ENCODE measurements at regions not wholly inside any gene's neighbourhood (a gene's known extent, or its start where the extent isn't known, plus 50 kb on each side); places are given as distances from the start of the nearest gene placed in this dataset.
A peak's percentile ranks its signal among the peaks of the same experiment; 100 is the strongest.

- H3K27ac ChIP-seq: no peak overlapping the region
- no peak for TF ChIP-seq CTCF (conservative IDR thresholded peaks at IDR 0.05)
Measured at GRCh38 chr5:54848581-54848980, 136.8 kb downstream of the ESM1 start.

GRCh38 chr5:54845567-54845941 is 139.8 kb downstream of the ESM1 start:
- no peak for TF ChIP-seq CTCF (conservative IDR thresholded peaks at IDR 0.05)

GRCh38 chr5:54844905-54845566 is 140.4 kb downstream of the ESM1 start:
- H3K27ac ChIP-seq: no peak overlapping the region
- TF ChIP-seq CTCF (conservative IDR thresholded peaks at IDR 0.05): peak; percentile 72

More at GRCh38 chr5:54845567-54845941, 139.8 kb downstream of the ESM1 start:
- H3K27ac ChIP-seq: no peak overlapping the region

GRCh38 chr5:54844266-54844665 is 141.1 kb downstream of the ESM1 start:
- no peak for TF ChIP-seq CTCF (conservative IDR thresholded peaks at IDR 0.05)
- H3K27ac ChIP-seq: no peak overlapping the region

- TF ChIP-seq CTCF (conservative IDR thresholded peaks at IDR 0.05): no peak
- no peak overlapping the region for H3K27ac ChIP-seq
Measured at GRCh38 chr5:54841481-54841880, 143.9 kb downstream of the ESM1 start.

- no peak for TF ChIP-seq CTCF (conservative IDR thresholded peaks at IDR 0.05)
- H3K27ac ChIP-seq: no peak overlapping the region
Measured at GRCh38 chr5:54838843-54839242, 146.6 kb downstream of the ESM1 start.

GRCh38 chr5:54837981-54838380 is 147.4 kb downstream of the ESM1 start:
- H3K27ac ChIP-seq: no peak overlapping the region
- no peak for TF ChIP-seq CTCF (conservative IDR thresholded peaks at IDR 0.05)
